Thoracic aorta (tissue), 2 donors: ENCODE measurements at regions not wholly inside any gene's neighbourhood (a gene's known extent, or its start where the extent isn't known, plus 50 kb on each side); places are given as distances from the start of the nearest gene placed in this dataset.

ENCODE experiments used
- ATAC-seq: fragments of 150-250 bp; one replicate; pipeline ENCODE4 v1.8.0; 2017; ENCODE audit warnings: low read depth; ENCODE audit not compliant: insufficient number of reproducible peaks, low FRiP score
- DNase-seq: peaks from one replicate; pipeline ENCODE4 v3.0.0-alpha.2; 2020; ENCODE audit warnings: low spot score
- H3K27ac ChIP-seq, 2 donors: fragments of 200-600 bp; sonication (generic); 1 replicate in 1 of 2; 2 replicates in 1 of 2; pipeline ENCODE4 v1.5.1; 2016; ENCODE audit warnings: mild to moderate bottlenecking in 2 of 2, moderate library complexity in 2 of 2
- H3K27me3 ChIP-seq: fragments of 200-600 bp; sonication (generic); replicated peaks from 2 replicates; pipeline ENCODE4 v1.6.0; 2016; ENCODE audit warnings: mild to moderate bottlenecking; ENCODE audit not compliant: insufficient read depth
- H3K36me3 ChIP-seq: fragments of 200-600 bp; sonication (generic); one replicate; pipeline ENCODE4 v1.5.1; 2016
- H3K4me1 ChIP-seq, 2 donors: fragments of 200-600 bp; sonication (generic); 1 replicate in 1 of 2; 2 replicates in 1 of 2; pipeline versions ENCODE4 v1.5.1 to v1.6.0; 2016; ENCODE audit warnings: low read depth in 2 of 2, mild to moderate bottlenecking in 1 of 2; ENCODE audit not compliant: control insufficient read depth in 1 of 2
- H3K4me3 ChIP-seq: fragments of 200-600 bp; sonication (generic); 2 replicates; pipeline ENCODE4 v1.5.1; 2016; ENCODE audit warnings: mild to moderate bottlenecking
- H3K9me3 ChIP-seq: fragments of 200-600 bp; sonication (generic); 2 replicates; pipeline ENCODE4 v1.5.1; 2016
- TF ChIP-seq, protein P1 (sequence below): fragments of 200-600 bp; sonication (generic); IDR thresholded peaks from one replicate; pipeline ENCODE4 v1.5.1; 2019; ENCODE audit warnings: antibody characterized with exemption

DNA sequence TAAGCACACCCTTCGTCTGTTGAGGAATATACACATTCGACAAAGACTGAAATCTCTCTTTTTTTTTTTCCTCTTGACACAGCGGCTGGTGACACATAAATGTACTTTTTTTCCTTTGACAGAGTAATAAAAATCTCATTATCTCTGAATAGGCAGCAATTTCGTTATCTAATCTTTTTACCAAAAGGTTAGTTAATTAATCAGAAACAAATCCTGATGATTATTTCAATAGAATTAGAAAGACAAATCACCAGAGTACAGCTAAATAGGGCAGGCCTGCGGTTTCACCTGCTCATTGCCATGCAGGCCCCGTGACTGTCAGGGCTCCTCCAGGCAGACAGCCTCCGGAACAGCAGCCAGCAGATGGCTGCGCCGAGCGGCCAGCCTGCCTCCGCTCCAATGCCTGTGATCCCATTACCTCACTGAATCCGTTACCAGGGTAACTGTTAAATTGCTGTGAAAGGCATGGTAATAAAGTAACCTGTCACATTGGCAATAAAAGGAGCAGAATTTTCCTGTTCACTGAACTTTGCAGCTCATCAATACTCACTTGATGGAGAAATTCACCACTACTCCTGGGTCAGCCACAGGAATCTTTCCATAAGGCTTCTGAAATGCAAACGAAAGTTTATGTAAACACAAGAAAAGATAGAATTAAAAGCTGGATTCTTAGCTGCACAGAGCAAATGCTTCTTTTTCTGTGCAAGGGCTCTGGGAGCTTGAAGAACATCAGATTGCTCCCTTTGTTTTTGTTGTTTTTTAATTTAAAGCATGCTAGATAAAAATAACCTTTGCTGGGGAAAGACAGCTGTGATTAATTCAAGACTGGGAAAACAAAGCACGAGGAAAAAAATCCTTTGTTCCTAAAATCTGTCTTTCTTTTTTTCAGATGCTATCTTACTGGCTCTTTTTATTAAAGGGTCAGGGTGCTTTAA, 666.4 kb upstream of the ZNF608 start:
- Histone ChIP-seq H3K27ac (peak overlapping the region; percentile 57 to 74), H3K4me1 (peaks cover 28 to 50% of the 10 kb centered on the region in 2 donors), H3K27me3 (no peaks in the 10 kb centered on the region), H3K36me3 (no peaks in the 10 kb centered on the region), H3K4me3 (peak overlapping the region; percentile 64), H3K9me3 (no peaks in the 10 kb centered on the region)
- no peak for ATAC-seq
- DNase-seq: no peak
- TF ChIP-seq, protein P1, sequence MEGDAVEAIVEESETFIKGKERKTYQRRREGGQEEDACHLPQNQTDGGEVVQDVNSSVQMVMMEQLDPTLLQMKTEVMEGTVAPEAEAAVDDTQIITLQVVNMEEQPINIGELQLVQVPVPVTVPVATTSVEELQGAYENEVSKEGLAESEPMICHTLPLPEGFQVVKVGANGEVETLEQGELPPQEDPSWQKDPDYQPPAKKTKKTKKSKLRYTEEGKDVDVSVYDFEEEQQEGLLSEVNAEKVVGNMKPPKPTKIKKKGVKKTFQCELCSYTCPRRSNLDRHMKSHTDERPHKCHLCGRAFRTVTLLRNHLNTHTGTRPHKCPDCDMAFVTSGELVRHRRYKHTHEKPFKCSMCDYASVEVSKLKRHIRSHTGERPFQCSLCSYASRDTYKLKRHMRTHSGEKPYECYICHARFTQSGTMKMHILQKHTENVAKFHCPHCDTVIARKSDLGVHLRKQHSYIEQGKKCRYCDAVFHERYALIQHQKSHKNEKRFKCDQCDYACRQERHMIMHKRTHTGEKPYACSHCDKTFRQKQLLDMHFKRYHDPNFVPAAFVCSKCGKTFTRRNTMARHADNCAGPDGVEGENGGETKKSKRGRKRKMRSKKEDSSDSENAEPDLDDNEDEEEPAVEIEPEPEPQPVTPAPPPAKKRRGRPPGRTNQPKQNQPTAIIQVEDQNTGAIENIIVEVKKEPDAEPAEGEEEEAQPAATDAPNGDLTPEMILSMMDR: peak; percentile 23

DNA sequence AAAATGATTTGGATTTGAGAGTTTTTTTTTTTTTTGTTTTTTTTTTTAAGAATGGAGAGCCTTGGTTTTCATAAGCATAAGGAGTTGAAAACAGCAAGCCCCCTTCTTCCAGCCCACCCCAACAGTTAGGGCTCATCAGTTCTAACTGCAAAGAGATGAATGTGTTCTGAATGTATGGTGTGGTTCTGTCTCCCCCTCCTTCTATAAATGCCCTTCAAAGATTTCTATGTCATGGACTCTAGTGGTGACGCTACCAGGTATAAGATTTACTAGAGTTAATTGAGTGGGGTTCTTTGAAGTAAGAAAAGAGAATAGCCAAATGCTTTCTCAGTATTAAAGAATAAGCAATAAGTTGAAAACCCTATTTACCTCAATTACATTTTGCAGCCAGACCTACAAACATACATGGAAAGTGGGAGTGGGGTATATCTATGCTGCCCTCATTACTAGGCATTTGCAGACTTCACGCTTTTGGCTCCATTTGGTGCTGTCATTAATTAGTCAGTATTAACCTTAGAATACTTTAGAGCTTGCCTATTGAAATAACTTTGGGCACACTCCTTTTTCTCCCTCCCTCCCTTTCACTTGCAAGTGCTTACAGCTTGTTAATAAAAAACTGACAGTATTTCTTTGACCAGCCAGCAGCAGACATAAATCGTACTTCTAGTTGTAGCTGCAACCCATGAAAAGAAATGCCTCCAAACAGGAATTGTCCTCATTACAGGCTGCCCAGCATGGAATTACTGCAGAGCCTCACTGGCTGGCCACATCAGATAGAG, 667.2 kb upstream of the ZNF608 start:
- H3K4me1 ChIP-seq: peaks cover 28 to 47% of the 10 kb centered on the region in 2 donors
- TF ChIP-seq, protein P1: no peak

DNA sequence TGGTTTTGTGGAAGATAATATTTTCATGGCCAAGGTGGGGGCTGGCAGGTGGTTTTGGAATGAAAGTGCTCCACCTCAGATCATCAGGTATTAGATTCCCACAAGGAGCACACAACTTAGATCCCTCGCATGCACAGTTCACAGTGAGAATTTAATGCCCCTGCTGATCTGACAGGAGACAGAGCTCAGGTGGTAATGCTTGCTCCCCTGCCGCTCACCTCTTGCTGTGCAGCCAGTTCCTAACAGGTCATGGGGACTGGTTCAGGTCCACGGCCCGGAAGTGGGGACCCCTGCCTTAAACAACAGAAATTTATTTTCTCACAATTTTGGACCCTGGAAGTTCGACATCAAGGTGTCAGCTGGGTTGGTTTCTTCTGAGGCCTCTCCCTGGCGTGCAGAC, 668.7 kb upstream of the ZNF608 start:
- no peak for ATAC-seq
- no peak overlapping the region for H3K4me3 ChIP-seq
- no peak for DNase-seq

More for the DNA sequence above, 667.2 kb upstream of the ZNF608 start:
- ATAC-seq (no peak), DNase-seq (no peak)
- H3K36me3 ChIP-seq: no peaks in the 10 kb centered on the region
- no peak overlapping the region for H3K27ac ChIP-seq
- no peak overlapping the region for H3K4me3 ChIP-seq
- H3K9me3 ChIP-seq: no peaks in the 10 kb centered on the region
- no peaks in the 10 kb centered on the region for H3K27me3 ChIP-seq

DNA sequence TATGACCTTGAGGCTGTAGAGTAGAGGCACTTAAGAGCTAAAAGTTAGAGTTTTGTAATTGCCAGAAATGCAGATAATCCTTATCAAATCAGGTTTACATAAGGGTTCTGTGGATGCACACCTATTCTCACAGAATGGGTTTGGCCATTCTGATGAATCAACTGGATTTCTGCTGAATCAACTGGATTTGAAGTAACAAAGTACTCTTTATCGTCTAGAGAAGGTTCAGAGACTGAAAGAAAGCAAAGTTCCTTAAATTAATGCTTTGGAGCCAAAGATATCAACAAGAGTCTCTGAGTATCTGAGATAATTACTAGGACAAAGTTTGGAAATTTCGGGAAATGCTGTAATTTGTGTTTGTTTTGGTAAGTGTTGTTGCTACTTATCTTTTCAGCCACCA, 669.6 kb upstream of the ZNF608 start:
- H3K4me1 ChIP-seq: peaks cover 8 to 23% of the 10 kb centered on the region in 2 donors
- H3K9me3 ChIP-seq: no peaks in the 10 kb centered on the region
- no peak overlapping the region for H3K4me3 ChIP-seq
- no peaks in the 10 kb centered on the region for H3K27me3 ChIP-seq
- ATAC-seq: no peak
- H3K36me3 ChIP-seq: no peaks in the 10 kb centered on the region
- DNase-seq: no peak
- no peak overlapping the region for H3K27ac ChIP-seq
- TF ChIP-seq, protein P1: no peak

More for the DNA sequence above, 668.7 kb upstream of the ZNF608 start:
- Histone ChIP-seq H3K9me3 (no peaks in the 10 kb centered on the region), H3K36me3 (no peaks in the 10 kb centered on the region), H3K27me3 (no peaks in the 10 kb centered on the region), H3K4me1 (peaks cover 15 to 32% of the 10 kb centered on the region in 2 donors), H3K27ac (no peak overlapping the region)
- TF ChIP-seq, protein P1: no peak

DNA sequence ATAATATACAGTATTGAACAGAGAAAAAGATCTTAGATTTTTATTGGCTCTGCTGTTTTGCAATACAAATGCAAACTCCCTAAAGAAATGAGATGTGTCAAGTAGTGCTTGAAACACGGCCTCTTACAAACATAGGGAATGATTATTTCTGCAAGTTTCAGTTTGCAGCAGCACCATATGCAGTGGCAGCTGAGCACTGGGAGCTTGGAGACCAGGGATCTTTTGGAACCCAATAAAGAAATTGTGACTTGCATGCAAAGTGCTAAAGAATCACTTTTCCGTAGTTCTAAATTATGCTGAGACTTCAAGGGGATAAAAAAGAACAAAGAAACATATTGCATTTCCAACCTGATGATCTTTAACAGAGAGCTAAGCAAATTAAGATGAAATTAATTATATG, 674.6 kb upstream of the ZNF608 start:
- Histone ChIP-seq H3K27me3 (no peaks in the 10 kb centered on the region), H3K4me3 (no peak overlapping the region), H3K4me1 (no peaks in the 10 kb centered on the region), H3K36me3 (no peaks in the 10 kb centered on the region), H3K27ac (no peak overlapping the region), H3K9me3 (no peaks in the 10 kb centered on the region)
- no peak for DNase-seq
- no peak for ATAC-seq
- TF ChIP-seq, protein P1: no peak
